ENCODE measurements at regions not wholly inside any gene's neighbourhood (a gene's known extent, or its start where the extent isn't known, plus 50 kb on each side); places are given as distances from the start of the nearest gene placed in this dataset.

DNA sequence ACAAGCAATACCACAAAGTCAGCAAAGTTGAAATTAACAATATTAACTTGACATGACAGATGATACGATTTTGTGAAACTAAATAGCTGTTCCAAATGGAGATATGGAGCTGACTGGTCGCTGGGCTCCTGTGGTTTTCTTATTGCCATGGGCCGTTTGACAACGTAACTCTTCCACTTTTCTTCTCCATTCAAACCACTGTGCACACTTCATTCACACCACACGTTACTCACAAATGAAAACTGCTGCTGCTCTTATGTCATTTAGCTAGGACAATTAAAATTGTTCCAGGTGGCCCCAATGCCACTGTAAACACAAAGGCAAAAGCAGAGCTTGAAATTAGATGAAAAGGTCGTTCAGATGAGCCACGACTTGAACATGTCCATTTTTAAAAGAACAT lies 94.0 kb upstream of the VGLL4 start:
- no peak for TF ChIP-seq POLR2A (IDR thresholded peaks at IDR 0.05)
- TF ChIP-seq, protein P1, sequence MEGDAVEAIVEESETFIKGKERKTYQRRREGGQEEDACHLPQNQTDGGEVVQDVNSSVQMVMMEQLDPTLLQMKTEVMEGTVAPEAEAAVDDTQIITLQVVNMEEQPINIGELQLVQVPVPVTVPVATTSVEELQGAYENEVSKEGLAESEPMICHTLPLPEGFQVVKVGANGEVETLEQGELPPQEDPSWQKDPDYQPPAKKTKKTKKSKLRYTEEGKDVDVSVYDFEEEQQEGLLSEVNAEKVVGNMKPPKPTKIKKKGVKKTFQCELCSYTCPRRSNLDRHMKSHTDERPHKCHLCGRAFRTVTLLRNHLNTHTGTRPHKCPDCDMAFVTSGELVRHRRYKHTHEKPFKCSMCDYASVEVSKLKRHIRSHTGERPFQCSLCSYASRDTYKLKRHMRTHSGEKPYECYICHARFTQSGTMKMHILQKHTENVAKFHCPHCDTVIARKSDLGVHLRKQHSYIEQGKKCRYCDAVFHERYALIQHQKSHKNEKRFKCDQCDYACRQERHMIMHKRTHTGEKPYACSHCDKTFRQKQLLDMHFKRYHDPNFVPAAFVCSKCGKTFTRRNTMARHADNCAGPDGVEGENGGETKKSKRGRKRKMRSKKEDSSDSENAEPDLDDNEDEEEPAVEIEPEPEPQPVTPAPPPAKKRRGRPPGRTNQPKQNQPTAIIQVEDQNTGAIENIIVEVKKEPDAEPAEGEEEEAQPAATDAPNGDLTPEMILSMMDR (IDR thresholded peaks at IDR 0.05), result no peak

Measured in body of pancreas (tissue), 4 donors.